Stimulated activated CD8-positive, alpha-beta memory T cell treated with anti-CD3 and anti-CD28 coated beads, Interleukin-15, amount 100 ng/mL, for 24 hours (primary cell): ENCODE measurements at regions not wholly inside any gene's neighbourhood (a gene's known extent, or its start where the extent isn't known, plus 50 kb on each side); places are given as distances from the start of the nearest gene placed in this dataset.
"Not testable (repeated sequence)": the region's sequence is repeated elsewhere in the genome, so short reads cannot be mapped to it uniquely, and the experiment has no call there.

Source experiments
- DNase-seq: peaks from one replicate; pipeline ENCODE4 v3.0.0-alpha.2; 2020; ENCODE audit warnings: low read depth

DNA sequence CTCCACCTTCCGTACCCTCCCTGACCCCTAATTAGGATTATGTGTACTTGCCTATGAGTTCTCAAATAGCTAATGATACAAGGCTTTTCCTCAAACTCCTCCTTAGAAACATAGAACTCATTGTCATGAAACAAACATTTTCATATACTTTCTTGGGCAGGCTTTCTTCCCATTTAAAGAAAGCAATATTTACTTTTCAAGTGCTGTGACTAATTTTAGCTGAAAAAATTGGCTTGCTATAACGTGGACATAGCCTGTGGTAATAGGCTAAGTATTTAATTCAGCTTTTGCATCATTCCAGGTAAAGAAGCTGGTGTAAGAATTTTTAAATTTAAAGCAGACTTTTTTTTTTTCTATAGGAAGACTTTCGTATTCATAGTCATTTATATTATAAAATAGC, 208.7 kb downstream of the SOX2 start:
- no peak for DNase-seq

DNA sequence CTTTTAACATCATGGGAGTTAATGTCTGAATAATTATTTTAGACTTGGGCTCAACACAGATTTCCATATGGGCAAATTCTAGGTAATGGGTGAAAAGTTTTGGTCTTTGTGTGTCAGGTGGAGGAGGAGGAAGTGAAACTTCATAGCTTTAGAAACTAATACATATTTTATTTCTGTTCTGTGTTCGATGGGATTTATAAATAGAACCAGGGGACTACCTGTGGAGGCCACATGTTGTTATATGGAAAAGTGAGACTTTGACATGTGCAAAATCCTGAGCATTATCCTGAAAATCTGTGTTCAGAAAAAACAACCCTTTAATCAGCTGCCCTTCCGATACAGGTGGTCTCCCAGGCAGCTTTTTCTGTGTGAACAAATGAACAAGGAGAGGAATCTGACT, 209.5 kb downstream of the SOX2 start:
- no peak for DNase-seq

DNA sequence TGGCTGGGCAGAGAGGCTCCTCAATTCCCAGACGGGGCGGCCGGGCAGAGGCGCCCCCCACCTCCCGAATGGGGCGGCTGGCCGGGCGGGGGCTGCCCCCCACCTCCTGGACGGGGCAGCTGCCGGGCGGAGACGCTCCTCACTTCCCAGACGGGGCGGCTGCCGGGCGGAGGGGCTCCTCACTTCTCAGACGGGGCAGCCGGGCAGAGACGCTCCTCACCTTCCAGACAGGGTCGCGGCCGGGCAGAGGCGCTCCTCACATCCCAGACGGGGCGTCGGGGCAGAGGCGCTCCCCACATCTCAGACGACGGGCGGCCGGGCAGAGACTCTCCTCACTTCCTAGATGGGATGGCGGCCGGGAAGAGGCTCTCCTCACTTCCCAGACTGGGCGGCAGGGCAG, 214.1 kb downstream of the SOX2 start:
- DNase-seq: not testable (repeated sequence)

DNA sequence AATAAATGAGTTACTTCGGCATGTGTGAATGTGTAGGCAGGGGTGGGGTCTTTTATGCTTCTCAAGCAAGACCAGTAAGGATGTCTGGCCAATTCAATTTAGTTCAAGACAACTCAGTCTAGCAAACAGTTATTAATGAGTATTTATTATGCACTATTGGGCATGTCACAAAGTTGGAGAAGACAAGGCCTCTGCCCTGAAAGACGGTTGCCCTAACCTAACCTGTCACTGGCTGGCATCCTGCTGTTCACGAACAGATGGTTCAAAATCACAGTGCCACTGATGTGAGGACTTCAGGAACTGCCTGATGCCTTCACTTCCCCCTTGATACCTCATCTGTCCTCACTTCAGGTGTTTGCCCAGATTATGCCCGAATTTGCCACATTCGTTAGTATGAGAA, 217.8 kb downstream of the SOX2 start:
- DNase-seq: no peak

DNA sequence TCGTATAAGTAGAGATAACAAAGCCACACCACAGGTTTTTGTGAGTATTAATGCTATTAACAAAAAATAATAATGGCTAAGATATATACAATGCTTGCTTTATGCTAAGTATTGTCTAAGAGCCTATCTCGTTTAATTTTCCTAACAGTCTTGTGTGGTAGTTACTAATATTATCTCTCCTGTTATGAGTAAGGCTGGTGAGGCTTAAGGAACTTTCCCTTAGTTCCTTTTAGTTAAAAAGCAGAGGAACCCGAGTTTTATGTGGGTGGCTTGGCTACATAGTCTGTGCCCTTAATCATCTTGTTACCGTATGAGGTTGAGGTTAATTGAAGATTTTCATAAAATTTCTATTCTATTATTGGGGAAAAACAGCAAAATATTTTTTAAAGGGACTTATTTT, 218.4 kb downstream of the SOX2 start:
- DNase-seq: no peak

DNA sequence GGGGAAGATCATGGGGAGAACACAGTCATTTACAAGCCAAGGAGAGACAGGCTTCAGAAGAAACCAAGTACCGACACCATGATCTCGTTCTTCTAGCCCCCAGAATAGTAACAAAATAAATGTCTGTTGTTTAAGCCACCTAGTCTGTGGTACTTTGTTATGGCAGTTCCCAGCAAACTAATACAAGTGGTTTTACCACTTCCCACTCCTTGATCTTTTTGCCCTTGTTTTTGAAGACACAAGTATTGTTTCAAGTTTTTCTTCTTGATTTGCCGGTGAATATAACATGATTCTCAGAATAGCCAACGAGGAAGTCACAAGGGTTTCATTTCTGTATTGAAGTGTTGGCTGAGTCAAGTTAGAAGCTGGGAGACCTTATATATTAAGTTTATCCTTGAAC, 220.3 kb downstream of the SOX2 start:
- no peak for DNase-seq

DNA sequence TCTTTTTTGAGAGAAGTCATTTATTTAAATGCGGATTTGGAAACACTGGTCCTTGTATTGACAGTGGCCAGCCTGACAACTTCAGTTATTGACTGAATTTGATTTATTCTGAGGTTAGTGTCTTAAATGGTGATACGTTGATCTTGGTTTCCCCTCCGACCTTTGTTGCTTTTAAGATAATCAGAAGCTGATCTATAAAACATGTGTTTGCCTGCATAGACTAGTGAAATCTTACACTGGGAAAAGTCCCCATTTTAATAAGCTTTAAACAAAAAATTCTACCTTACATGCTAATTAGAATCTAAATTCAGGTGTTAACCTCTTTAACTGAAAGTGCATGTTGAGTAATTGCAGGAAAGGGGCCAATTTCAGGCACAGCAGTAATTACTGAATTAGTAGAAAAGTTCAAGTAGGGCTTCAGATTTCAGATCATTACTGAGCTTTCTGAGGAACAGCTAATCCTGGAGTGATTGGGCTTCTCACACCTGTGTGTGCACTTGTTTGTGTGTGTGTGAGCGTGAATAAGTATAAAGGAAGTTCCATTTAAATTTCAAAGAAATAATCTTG, 221.4 kb downstream of the SOX2 start:
- DNase-seq: no peak

DNA sequence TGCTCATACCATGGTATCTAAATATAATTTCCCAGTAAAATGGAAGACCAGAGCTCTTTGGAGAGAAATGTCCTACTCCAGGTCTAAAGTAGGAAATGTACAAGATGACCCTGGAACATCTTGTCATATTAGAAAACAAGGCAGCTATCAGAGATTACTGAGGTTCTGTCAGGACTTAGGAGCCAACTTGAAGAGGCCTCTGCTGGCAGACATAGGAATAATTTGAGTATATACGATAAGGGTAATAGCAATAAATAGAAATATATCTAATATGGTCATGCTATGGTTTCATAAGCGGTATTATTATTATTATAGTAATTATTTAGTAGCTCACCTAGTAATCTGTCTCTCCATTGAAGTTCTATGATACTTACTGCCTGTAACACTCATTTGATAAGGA, 224.2 kb downstream of the SOX2 start:
- DNase-seq: no peak

DNA sequence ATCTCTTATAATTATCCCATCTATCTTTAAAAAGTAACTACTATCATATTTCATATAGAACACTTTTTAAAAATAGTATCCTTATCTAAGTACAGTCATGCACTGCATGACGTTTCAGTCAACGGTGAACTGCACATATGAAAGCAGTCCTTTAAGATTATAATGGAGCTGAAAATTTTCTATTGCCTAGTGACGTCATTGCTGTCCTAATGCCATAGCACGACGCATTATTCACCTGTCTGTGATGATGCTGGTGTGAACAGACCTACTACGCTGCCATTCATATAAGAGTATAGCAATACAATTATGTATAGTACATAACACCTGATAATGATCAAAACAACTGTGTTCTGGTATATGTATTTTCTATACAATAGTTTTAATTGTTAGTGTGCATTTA, 225.0 kb downstream of the SOX2 start:
- DNase-seq: no peak

DNA sequence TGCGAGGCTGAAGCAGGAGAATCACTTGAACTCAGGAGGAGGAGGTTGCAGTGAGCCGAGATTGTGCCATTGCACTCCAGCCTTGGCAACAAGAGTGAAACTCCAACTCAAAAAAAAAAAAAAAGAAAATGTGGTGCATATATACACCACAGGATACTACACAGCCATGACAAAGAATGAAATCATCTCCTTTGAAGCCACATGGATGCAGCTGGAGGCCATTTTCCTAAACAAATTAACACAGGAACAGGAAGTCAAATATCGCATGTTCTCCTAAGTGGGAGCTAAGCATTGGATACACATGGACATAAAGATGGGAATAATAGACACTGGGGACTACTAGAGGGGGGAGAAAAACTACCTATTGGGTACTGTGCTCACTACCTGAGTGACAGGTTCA, 226.9 kb downstream of the SOX2 start:
- not testable (repeated sequence) for DNase-seq

DNA sequence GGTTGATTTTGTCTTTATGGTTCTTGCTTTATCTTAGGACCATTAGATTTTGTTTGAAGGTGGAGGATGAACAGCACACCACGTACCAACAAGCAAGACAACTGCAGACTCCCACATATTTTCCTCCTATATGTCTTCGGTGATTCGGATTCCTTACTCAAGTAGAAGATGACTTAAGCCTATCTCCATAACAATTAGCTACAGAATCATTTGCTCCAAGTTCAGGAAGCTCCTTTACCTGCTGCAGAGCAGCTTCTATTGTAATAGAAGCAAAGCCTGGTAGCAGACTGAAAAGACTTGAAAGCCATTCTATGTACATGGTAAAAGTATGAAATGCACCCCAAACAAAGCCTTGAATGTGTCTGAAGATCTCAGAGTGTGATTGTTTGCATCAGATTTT, 229.0 kb downstream of the SOX2 start:
- DNase-seq: no peak

DNA sequence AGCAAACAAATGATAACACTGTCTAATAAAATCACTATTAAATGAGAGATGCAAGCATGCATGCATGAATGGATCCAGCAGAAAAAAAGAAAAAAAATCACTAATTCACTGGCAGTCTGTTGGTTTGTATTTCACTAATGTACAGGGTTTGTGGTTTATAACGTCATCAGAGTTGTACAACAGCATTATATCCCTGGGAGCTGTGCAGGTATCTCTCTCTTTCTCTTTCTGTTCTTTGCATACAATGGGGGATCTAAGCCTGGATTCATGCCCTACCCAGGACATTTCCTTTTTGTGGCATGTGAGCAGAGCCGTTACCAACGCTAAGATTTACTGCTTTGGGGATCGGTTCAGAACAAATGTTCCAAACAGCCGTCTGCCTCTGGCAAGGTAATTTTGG, 229.5 kb downstream of the SOX2 start:
- no peak for DNase-seq

DNA sequence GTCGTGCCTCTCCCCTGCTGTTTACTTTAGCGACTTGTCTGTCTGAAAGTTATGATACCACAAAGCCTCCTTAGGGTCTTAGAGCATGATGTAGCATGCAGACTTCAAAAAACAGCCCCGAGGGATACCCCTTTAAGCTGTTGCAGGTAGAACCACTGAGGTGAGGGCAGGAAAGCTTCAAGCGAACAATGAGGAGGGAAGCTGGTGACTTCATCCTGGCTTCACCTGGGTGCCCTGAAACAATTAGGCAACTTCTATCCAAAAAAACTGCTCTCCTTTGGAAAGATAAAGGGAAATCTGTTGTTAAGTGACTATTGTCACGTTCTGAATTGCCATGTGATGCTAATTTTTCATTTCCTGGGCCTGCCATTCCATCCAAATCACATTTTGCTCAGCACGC, 231.6 kb downstream of the SOX2 start:
- DNase-seq: no peak

DNA sequence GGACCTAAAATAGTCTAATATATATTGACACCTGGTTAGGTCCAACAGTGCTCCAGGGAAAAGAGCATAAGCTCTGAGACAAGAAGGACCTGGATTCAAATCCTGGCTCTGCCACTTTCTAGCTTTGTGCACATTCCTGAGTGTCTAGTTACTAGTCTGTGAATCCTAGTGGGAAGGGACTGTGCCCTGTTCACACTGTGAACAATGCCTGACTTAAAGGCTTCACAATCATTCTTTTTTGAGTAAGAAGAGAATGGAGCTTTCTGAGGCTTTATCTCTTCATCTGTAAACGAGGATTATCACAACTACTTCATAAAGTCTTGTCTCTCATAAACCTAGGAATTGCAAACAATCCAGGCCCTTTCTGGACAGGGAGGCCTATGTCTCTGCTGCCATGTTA, 235.9 kb downstream of the SOX2 start:
- DNase-seq: no peak

DNA sequence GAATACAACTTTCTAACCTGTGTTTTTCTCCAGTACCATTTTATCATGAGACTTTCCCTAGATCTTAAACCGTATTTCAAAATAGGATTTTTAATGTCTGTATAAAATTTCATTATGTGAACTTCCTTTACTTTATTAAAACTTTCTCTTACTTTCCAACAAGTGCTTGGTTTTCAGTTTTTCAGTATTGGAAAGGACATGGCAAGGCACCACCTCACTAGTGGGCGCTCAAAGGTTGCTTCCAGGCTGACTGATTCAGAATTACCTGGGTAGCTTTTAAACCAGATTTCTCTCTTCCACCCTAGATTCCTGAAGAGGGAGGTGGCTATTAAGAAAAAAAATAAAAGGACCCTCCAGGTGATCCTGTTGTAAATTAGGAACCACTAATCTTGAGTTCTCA, 236.6 kb downstream of the SOX2 start:
- no peak for DNase-seq

DNA sequence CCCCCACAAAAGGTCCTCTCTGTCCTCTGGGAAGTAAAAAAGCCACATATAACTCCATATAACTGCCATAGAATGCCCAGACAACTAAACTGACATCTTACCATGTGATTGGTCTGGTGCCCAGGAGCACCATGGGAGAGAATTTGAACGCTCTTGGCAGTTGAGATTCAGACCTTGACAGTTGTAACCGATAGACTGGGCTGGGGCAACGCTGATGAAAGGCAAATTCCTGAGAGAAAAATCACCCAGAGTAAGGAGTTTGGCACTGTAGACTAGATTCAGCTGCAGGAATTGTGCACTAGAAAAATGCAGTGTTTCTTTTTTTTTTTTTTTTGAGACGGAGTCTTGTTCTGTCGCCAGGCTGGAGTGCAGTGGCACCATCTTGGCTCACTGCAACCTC, 240.5 kb downstream of the SOX2 start:
- no peak for DNase-seq

DNA sequence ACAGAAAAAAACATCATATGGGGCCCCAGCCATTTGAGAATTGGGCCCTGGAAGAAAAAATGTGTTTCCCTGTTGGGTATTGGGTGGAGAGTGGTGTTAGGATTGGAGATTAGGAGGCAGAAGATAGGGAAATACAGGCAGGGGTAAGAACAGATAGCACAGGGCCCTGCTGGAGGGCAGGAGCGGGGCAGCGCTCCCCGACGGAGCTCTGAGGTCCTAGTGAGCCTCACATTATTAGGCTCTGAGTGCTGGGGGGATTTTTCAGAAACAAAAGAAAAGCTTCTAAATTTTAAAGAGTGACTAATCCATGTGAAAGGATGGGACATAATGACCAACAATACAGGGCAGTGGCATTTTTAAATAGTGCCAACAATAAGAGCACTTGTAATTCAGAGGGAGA, 241.2 kb downstream of the SOX2 start:
- DNase-seq: no peak

DNA sequence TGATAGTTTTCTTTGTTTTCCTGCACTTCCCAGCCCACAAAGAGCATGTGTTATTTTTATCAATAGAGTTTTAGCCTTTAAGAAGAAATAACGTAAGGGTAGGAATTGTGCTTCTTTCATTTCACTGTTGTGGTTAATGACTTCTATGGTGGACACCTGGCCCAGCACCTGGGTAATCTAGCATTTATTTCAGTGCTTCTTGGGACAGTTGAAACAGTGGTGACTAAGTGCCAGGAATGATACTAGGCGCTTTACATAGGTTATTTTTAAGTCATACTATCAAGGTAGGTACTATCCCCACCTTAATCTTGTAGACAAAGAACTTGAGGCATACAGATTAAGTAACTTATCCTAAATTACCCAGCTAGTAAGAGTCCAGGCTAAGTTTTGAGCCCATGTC, 243.8 kb downstream of the SOX2 start:
- no peak for DNase-seq

DNA sequence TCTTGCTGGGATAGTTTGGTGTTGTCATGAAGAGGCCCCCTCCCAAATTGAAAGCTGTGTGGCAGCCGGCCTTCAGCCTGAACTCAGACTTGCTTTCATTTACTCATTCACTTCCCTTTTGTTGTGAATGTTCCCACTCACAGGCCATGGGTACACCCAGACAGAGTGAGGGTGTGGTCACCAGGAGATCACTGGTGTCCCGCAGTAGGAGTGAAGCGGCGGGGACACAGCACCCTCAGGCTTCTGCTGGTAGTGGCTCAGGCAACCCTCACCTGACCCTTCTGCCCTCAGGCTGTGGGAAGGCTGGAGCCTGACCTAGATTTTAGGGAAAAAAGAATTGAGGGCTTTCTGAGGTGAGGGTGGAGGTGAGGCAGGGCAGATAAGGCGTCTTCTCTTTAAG, 244.4 kb downstream of the SOX2 start:
- DNase-seq: no peak

DNA sequence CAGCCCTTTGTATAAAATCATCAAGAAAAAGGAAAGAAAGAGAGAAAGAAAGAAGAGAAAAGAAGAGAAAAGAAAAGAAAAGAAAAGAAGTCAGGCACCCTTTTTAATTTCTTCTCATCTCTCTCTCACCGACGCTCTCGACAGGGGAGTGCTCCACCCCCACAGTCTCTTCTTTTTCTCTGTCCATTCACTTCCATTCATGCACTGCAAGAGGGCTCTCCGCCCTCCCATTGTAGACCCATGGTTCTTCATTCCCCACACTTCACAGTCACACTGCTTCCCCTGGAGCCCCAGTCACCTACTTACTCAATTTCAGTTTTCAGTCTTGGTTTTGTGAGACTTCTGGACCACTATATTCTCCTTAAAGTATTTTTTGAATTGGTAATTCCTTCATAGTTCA, 254.7 kb downstream of the SOX2 start:
- no peak for DNase-seq

DNA sequence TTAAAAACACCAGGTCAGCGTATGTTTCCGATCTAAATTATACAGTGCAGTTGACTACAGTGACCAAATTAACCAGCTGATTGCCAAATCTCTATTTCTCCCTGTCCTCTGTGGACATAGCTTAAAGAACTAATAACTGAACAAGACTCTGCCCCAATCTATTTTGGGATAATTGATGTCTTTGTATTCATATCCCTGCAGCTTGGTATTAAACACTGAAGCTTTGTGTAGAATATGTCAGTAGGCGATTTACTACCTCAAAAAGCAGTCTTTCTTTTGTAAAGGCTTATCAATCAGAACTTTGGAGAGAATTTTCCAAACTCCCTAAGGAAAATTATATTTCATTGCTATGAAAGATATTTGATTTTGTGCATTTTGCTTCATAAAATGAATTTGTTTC, 258.2 kb downstream of the SOX2 start:
- no peak for DNase-seq

DNA sequence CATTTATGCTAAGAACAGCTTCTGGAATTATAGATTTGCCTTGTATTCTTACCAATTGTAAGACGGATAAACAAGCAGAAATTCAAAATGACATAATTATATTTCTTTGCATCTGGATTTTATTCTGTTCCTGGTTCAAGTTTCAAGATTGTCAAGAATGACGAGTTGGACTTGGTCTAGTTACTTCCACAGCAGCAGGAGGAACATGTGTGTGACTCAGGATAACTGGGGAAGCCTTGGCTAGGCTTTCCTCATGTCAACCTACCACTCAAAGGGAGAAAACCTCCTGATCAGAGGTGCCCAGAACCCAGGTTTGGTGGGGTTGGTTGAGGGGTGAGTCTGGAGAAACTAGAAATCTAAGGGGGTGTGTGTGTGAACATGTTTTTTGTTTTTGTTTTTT, 259.7 kb downstream of the SOX2 start:
- no peak for DNase-seq

DNA sequence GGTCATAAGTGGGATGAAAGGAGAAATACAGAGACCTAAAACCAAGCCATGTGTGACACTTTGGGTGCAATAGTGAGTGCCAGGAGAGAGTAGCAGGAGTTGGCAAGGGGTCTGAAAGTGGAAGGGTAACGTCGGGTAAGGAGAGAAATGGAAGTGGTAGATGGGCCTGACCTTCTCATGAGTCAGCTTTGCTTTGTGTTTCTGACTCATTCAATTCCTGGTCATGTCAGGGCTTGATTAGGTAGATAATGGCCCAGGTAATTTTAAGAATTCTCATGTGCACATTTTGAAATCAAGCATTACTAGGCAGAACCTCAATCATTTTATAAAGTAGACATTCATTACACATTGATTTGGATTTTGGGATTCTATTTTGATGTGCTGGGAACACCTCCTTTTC, 262.5 kb downstream of the SOX2 start:
- DNase-seq: no peak

DNA sequence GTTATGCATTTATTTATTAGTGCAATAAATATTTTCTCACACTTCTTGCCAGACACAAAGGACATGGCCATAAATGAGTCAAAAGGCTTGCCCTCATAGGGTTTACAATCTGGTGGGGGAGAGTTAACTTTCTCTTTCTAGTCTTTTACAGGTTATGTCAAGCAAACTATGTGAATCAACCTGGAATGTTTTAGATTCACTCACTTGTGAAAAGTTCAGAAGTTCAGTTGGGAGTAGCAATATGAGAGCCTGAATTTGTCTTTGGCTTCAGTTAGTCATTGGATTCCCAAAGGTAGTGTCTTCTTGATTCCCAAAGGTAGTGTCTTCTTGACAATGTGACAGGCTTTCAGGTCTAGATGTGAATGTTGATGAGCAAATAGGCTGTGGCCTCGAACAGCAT, 264.8 kb downstream of the SOX2 start:
- DNase-seq: no peak

DNA sequence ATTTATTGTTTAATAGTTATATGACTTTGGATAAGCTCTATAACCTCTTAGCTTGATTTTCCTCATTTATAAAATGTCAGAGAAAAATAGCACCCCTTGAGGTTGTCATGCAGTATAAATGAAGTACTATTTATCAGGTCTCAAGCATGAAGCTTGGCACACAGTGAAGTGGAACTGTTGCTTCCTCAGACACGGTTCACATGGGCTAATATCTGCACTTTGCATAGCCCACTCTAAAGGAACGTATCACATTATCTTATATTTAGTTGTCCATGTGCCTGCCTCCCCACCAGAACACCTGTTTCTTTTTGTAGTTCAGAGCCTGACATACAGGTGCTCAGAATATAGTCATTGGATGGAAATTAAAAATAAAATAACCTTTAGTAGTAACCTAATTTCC, 273.7 kb downstream of the SOX2 start:
- DNase-seq: no peak
